Gastrocnemius medialis (tissue), 4 donors: ENCODE measurements at regions not wholly inside any gene's neighbourhood (a gene's known extent, or its start where the extent isn't known, plus 50 kb on each side); places are given as distances from the start of the nearest gene placed in this dataset.

Experiments
- POLR2A ChIP-seq, 2 donors: fragments of 450-650 bp; IDR thresholded peaks; one replicate each; pipeline ENCODE4 v1.6.1; 2017; ENCODE audit warnings: antibody characterized with exemption in 2 of 2, mild to moderate bottlenecking in 2 of 2, moderate library complexity in 2 of 2
- TF ChIP-seq, protein P1 (sequence below), 5 experiments: fragments of 450-650 bp in 3 of 5; fragments of 200-600 bp in 2 of 5; sonication (generic) in 2 of 5; IDR thresholded peaks in 4 of 5; conservative IDR thresholded peaks in 1 of 5; 1 replicate in 4 of 5; 2 replicates in 1 of 5; pipeline ENCODE4 v1.5.1; 2016 to 2019; ENCODE audit warnings: antibody characterized with exemption in 5 of 5, mild to moderate bottlenecking in 3 of 5, moderate library complexity in 3 of 5

DNA sequence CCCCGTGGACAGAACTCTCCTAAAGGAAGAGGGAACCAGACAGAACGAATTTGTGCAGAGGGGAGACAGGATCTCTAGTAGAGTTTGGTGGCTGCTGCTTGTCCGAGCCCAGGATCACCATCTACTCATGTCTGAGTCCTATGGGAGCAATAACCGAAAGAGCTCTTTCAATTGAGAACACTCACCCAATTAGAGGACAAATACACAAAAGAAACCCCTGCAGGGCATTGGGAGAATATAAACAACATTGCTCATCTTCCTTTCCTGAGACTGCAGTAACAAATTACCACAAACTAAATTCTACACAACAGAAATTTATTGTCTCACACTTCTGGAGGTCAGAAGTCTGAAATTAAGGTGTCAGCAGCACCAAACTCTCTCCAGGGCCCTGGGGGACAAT lies 65.6 kb downstream of the SPINK2 start:
- TF ChIP-seq, protein P1, sequence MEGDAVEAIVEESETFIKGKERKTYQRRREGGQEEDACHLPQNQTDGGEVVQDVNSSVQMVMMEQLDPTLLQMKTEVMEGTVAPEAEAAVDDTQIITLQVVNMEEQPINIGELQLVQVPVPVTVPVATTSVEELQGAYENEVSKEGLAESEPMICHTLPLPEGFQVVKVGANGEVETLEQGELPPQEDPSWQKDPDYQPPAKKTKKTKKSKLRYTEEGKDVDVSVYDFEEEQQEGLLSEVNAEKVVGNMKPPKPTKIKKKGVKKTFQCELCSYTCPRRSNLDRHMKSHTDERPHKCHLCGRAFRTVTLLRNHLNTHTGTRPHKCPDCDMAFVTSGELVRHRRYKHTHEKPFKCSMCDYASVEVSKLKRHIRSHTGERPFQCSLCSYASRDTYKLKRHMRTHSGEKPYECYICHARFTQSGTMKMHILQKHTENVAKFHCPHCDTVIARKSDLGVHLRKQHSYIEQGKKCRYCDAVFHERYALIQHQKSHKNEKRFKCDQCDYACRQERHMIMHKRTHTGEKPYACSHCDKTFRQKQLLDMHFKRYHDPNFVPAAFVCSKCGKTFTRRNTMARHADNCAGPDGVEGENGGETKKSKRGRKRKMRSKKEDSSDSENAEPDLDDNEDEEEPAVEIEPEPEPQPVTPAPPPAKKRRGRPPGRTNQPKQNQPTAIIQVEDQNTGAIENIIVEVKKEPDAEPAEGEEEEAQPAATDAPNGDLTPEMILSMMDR (IDR thresholded peaks at IDR 0.05 in 4 of 5, conservative IDR thresholded peaks at IDR 0.05 in 1 of 5), result no peak
- TF ChIP-seq POLR2A (IDR thresholded peaks at IDR 0.05), result no peak
